Esophagus muscularis mucosa (tissue), 4 donors: ENCODE measurements at regions not wholly inside any gene's neighbourhood (a gene's known extent, or its start where the extent isn't known, plus 50 kb on each side); places are given as distances from the start of the nearest gene placed in this dataset.

Experiments
- CTCF ChIP-seq, 3 experiments: fragments of 200-600 bp in 2 of 3; fragments of 450-650 bp in 1 of 3; sonication (generic) in 2 of 3; IDR thresholded peaks; one replicate each; pipeline ENCODE4 v1.5.1; 2017 to 2019; ENCODE audit warnings: antibody characterized with exemption in 3 of 3, mild to moderate bottlenecking in 2 of 3, moderate library complexity in 1 of 3
- EP300 ChIP-seq: sonication (generic); formaldehyde crosslinking; IDR thresholded peaks from one replicate; pipeline ENCODE4 v1.6.1; 2017; ENCODE audit warnings: antibody characterized with exemption
- POLR2AphosphoS5 ChIP-seq, 2 donors: sonication (generic); formaldehyde crosslinking; IDR thresholded peaks; one replicate each; pipeline ENCODE4 v1.6.1; 2017; ENCODE audit warnings: antibody characterized with exemption in 2 of 2

GRCh38 chr1:200263203-200263602 lies 146.6 kb downstream of the ZNF281 start:
- TF ChIP-seq CTCF (IDR thresholded peaks at IDR 0.05) = no peak
- TF ChIP-seq EP300 = no peak
- no peak for TF ChIP-seq POLR2AphosphoS5 (IDR thresholded peaks at IDR 0.05)
